Mucosa of descending colon (tissue), 3 donors: ENCODE measurements at regions not wholly inside any gene's neighbourhood (a gene's known extent, or its start where the extent isn't known, plus 50 kb on each side); places are given as distances from the start of the nearest gene placed in this dataset.

ENCODE experiments used
- ATAC-seq: fragments of 200-7000 bp; cut with Tn5 transposase; one replicate; pipeline ENCODE4 v1.9.1; 2020; ENCODE audit warnings: mild to moderate bottlenecking, moderate library complexity
- DNase-seq, 3 donors: peaks; one replicate each; pipeline ENCODE4 v3.0.0-alpha.2; 2020
- H3K36me3 ChIP-seq: fragments of 200-600 bp; one replicate; pipeline ENCODE4 v1.8.0; 2021; ENCODE audit warnings: low read depth, mild to moderate bottlenecking
- H3K4me1 ChIP-seq: fragments of 200-600 bp; one replicate; pipeline ENCODE4 v1.8.0; 2021; ENCODE audit warnings: low read depth, mild to moderate bottlenecking
- H3K4me3 ChIP-seq: fragments of 200-600 bp; one replicate; pipeline ENCODE4 v1.8.0; 2021; ENCODE audit warnings: mild to moderate bottlenecking
- H3K9me3 ChIP-seq: fragments of 200-600 bp; one replicate; pipeline ENCODE4 v1.8.0; 2021; ENCODE audit warnings: mild to moderate bottlenecking
- CTCF ChIP-seq: fragments of 200-600 bp; IDR thresholded peaks from one replicate; pipeline ENCODE4 v1.8.0; 2022; ENCODE audit warnings: antibody characterized with exemption, mild to moderate bottlenecking
- intact Hi-C, 2 donors: fragments of 100-400 bp; cut with DNase I in 1 of 2; cut with micrococcal nuclease in 1 of 2; formaldehyde crosslinking; loops; one replicate each; pipeline versions ENCODE4 v1.11.0 to v1.11.1; 2022; cut with DNase I, micrococcal nuclease
- donor health status: DM: no; HTN: no; CAD: no; lungs with moderate emphysema.
- donor health status: DM: no; HTN: no; CAD: no.
- donor health status: DM: no; HTN: yes; CAD: no.

GRCh38 chr6:140592877-140593276 is 1218.4 kb upstream of the CITED2 start:
- ATAC-seq: no peak
- DNase-seq: no peak
- H3K4me3 ChIP-seq: no peak overlapping the region
- H3K4me1 ChIP-seq: no peaks in the 10 kb centered on the region
- H3K9me3 ChIP-seq: no peaks in the 10 kb centered on the region
- no peak for TF ChIP-seq CTCF
- H3K36me3 ChIP-seq: no peaks in the 10 kb centered on the region
- intact Hi-C loops: no loop called here

GRCh38 chr6:140590641-140591040 is 1216.2 kb upstream of the CITED2 start:
- H3K36me3 ChIP-seq: no peaks in the 10 kb centered on the region
- no peak overlapping the region for H3K4me3 ChIP-seq
- intact Hi-C loops: no loop called here
- no peaks in the 10 kb centered on the region for H3K4me1 ChIP-seq
- no peaks in the 10 kb centered on the region for H3K9me3 ChIP-seq
- TF ChIP-seq CTCF: no peak
- DNase-seq: no peak
- no peak for ATAC-seq

GRCh38 chr6:140586426-140587061 is 1212.1 kb upstream of the CITED2 start:
- no peak overlapping the region for H3K4me3 ChIP-seq
- intact Hi-C loops: no loop called here
- H3K4me1 ChIP-seq: no peaks in the 10 kb centered on the region
- no peaks in the 10 kb centered on the region for H3K36me3 ChIP-seq
- no peak for TF ChIP-seq CTCF
- H3K9me3 ChIP-seq: no peaks in the 10 kb centered on the region
- DNase-seq (no peak), ATAC-seq (no peak)

GRCh38 chr6:140581601-140582000 is 1207.2 kb upstream of the CITED2 start:
- intact Hi-C loops: no loop called here
- no peak for DNase-seq
- H3K36me3 ChIP-seq: no peaks in the 10 kb centered on the region
- H3K4me3 ChIP-seq: no peak overlapping the region
- no peak for ATAC-seq
- TF ChIP-seq CTCF: no peak
- no peaks in the 10 kb centered on the region for H3K9me3 ChIP-seq
- H3K4me1 ChIP-seq: no peaks in the 10 kb centered on the region

- H3K36me3 ChIP-seq: no peaks in the 10 kb centered on the region
- H3K4me1 ChIP-seq: no peaks in the 10 kb centered on the region
- ATAC-seq (no peak), DNase-seq (no peak)
- TF ChIP-seq CTCF: no peak
- no peaks in the 10 kb centered on the region for H3K9me3 ChIP-seq
- no peak overlapping the region for H3K4me3 ChIP-seq
- intact Hi-C loops: no loop called here
These were observed 1205.5 kb upstream of the CITED2 start for GRCh38 chr6:140579918-140580317.
